HepG2 (cell line): ENCODE measurements at regions not wholly inside any gene's neighbourhood (a gene's known extent, or its start where the extent isn't known, plus 50 kb on each side); places are given as distances from the start of the nearest gene placed in this dataset.
A peak's percentile ranks its signal among the peaks of the same experiment; 100 is the strongest.

Source experiments
- ARNTL ChIP-seq: sonication (generic); formaldehyde crosslinking; IDR thresholded peaks from 2 replicates; pipeline ENCODE4 v1.4.0; 2020; ENCODE audit warnings: mild to moderate bottlenecking, missing genetic modification reagents
- BORCS8-MEF2B ChIP-seq: sonication (generic); formaldehyde crosslinking; IDR thresholded peaks from 2 replicates; pipeline ENCODE4 v1.8.0; 2022; ENCODE audit warnings: mild to moderate bottlenecking, missing genetic modification reagents
- CBX2 ChIP-seq, 2 experiments: fragments of 200-600 bp in 1 of 2; sonication (generic); formaldehyde crosslinking in 1 of 2; IDR thresholded peaks; 2 replicates each; pipeline versions ENCODE4 v1.7.0 to v1.8.1; 2018 to 2022; ENCODE audit warnings: low read depth in 2 of 2, low read length in 1 of 2, mild to moderate bottlenecking in 1 of 2, missing genetic modification reagents in 1 of 2
- ERF ChIP-seq: IDR thresholded peaks from 2 replicates; pipeline ENCODE4 v1.6.1; 2018; ENCODE audit warnings: missing biosample characterization, missing genetic modification reagents
- EZH2 ChIP-seq: conservative IDR thresholded peaks from 2 replicates; pipeline ENCODE4 v1.6.1; 2012; ENCODE audit warnings: mild to moderate bottlenecking, low read depth, low read length, moderate library complexity
- FIP1L1 ChIP-seq: fragments of 200-400 bp; formaldehyde crosslinking; IDR thresholded peaks from 2 replicates; pipeline ENCODE4 v1.6.1; 2018; ENCODE audit warnings: low read depth, mild to moderate bottlenecking, low read length, moderate library complexity, borderline replicate concordance; ENCODE audit not compliant: insufficient read depth
- GABPB1 ChIP-seq: IDR thresholded peaks from 2 replicates; pipeline ENCODE4 v1.6.1; 2016; ENCODE audit warnings: mild to moderate bottlenecking, missing genetic modification reagents, moderate library complexity, missing compliant biosample characterization
- GPN1 ChIP-seq: sonication (generic); formaldehyde crosslinking; IDR thresholded peaks from 2 replicates; pipeline ENCODE4 v1.5.1; 2020; ENCODE audit warnings: missing genetic modification reagents, borderline replicate concordance
- ISL2 ChIP-seq: sonication (generic); formaldehyde crosslinking; IDR thresholded peaks from 2 replicates; pipeline ENCODE4 v1.5.0; 2020; ENCODE audit warnings: missing genetic modification reagents
- JARID2 ChIP-seq: sonication (generic); formaldehyde crosslinking; IDR thresholded peaks from 2 replicates; pipeline ENCODE4 v1.8.1; 2023; ENCODE audit warnings: missing genetic modification reagents, inconsistent platforms; ENCODE audit not compliant: insufficient replicate concordance
- LCORL ChIP-seq, 2 experiments: fragments of 450-650 bp in 1 of 2; sonication (generic) in 1 of 2; formaldehyde crosslinking in 1 of 2; IDR thresholded peaks; 2 replicates each; pipeline versions ENCODE4 v1.5.0 to v1.6.1; 2017 to 2020; ENCODE audit warnings: antibody characterized with exemption in 1 of 2, missing genetic modification reagents in 1 of 2
- MAFK ChIP-seq, 2 experiments: IDR thresholded peaks in 1 of 2; conservative IDR thresholded peaks in 1 of 2; 2 replicates each; pipeline ENCODE4 v1.6.1; 2011; ENCODE audit warnings: improper control_type of control experiment in 2 of 2, low read length in 2 of 2
- MED1 ChIP-seq: sonication (generic); formaldehyde crosslinking; IDR thresholded peaks from 2 replicates; pipeline ENCODE4 v1.4.0; 2020; ENCODE audit warnings: missing genetic modification reagents
- MXD4 ChIP-seq: IDR thresholded peaks from 2 replicates; pipeline ENCODE4 v1.6.1; 2016; ENCODE audit warnings: mild to moderate bottlenecking, missing biosample characterization, missing genetic modification reagents
- NFKBIZ ChIP-seq: IDR thresholded peaks from 2 replicates; pipeline ENCODE4 v1.6.1; 2018; ENCODE audit warnings: missing genetic modification reagents, missing compliant biosample characterization
- SALL1 ChIP-seq: sonication (generic); formaldehyde crosslinking; IDR thresholded peaks from 2 replicates; pipeline ENCODE4 v1.8.0; 2022; ENCODE audit warnings: mild to moderate bottlenecking, missing genetic modification reagents
- SP140L ChIP-seq: sonication (generic); formaldehyde crosslinking; IDR thresholded peaks from 2 replicates; pipeline ENCODE4 v1.4.0; 2020; ENCODE audit warnings: missing genetic modification reagents, borderline replicate concordance
- STAT5B ChIP-seq: sonication (generic); formaldehyde crosslinking; IDR thresholded peaks from 2 replicates; pipeline ENCODE4 v1.4.0; 2020; ENCODE audit warnings: missing genetic modification reagents
- TBX3 ChIP-seq: fragments of 450-650 bp; IDR thresholded peaks from 2 replicates; pipeline ENCODE4 v1.6.1; 2017; ENCODE audit warnings: antibody characterized with exemption, mild to moderate bottlenecking, inconsistent platforms, borderline replicate concordance
- TOE1 ChIP-seq: sonication (generic); formaldehyde crosslinking; IDR thresholded peaks from 2 replicates; pipeline ENCODE4 v1.4.0; 2020; ENCODE audit warnings: mild to moderate bottlenecking, missing genetic modification reagents
- ZMAT3 ChIP-seq: sonication (generic); formaldehyde crosslinking; conservative IDR thresholded peaks from 2 replicates; pipeline ENCODE4 v1.7.0; 2021; ENCODE audit warnings: missing genetic modification reagents
- ZNF34 ChIP-seq: sonication (generic); formaldehyde crosslinking; IDR thresholded peaks from 2 replicates; pipeline ENCODE4 v1.4.0; 2020; ENCODE audit warnings: mild to moderate bottlenecking, missing genetic modification reagents, borderline replicate concordance
- ZNF605 ChIP-seq: sonication (generic); formaldehyde crosslinking; IDR thresholded peaks from 2 replicates; pipeline ENCODE4 v1.8.0; 2022; ENCODE audit warnings: mild to moderate bottlenecking, missing genetic modification reagents
- ZNF83 ChIP-seq: sonication (generic); formaldehyde crosslinking; IDR thresholded peaks from 2 replicates; pipeline ENCODE4 v1.4.0; 2020; ENCODE audit warnings: missing genetic modification reagents, mild to moderate bottlenecking, borderline replicate concordance
- TF ChIP-seq, protein P1 (sequence below): IDR thresholded peaks from 2 replicates; pipeline ENCODE4 v1.4.0; 2020; ENCODE audit warnings: mild to moderate bottlenecking, missing genetic modification reagents
- TF ChIP-seq, protein P2 (sequence below): sonication (generic); formaldehyde crosslinking; IDR thresholded peaks from 2 replicates; pipeline ENCODE4 v1.4.0; 2020; ENCODE audit warnings: missing genetic modification reagents, low read depth, mild to moderate bottlenecking, borderline replicate concordance

DNA sequence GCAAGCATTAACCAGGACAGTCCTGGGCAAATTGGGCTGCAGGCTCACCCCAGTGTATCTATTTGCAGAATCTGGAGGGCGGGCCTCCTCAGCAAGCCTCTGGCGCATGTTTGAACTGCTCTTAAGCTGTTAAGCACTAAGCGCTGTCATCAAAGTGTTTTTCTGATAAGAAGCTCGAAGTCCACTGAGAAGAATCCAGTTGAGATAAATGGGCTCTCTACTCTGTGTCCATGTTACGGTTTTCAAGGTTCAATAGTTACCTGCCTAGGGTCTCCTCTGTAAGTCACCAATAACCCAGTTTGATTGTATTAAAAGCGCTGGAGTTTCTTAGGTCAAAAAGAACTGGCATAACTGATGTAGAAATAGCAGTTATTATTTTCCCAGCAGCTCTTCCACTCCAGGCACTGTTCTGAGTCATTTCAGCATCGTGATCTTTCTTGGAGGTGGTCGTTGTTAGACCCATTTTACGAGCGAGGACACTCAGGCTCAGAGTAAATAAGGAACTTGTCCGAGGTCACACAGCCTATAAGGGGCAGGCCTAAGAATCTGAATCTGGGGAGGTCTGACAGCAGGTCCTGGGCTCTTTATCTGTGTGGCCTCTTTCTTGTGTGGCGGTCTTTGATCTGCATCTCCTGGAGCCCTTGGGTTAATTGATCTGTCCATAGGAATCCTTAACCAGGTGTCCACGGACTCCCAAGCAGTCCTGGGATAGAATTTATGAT is 207.4 kb upstream of the ZNF217 start (continued):
- TF ChIP-seq, protein P1, sequence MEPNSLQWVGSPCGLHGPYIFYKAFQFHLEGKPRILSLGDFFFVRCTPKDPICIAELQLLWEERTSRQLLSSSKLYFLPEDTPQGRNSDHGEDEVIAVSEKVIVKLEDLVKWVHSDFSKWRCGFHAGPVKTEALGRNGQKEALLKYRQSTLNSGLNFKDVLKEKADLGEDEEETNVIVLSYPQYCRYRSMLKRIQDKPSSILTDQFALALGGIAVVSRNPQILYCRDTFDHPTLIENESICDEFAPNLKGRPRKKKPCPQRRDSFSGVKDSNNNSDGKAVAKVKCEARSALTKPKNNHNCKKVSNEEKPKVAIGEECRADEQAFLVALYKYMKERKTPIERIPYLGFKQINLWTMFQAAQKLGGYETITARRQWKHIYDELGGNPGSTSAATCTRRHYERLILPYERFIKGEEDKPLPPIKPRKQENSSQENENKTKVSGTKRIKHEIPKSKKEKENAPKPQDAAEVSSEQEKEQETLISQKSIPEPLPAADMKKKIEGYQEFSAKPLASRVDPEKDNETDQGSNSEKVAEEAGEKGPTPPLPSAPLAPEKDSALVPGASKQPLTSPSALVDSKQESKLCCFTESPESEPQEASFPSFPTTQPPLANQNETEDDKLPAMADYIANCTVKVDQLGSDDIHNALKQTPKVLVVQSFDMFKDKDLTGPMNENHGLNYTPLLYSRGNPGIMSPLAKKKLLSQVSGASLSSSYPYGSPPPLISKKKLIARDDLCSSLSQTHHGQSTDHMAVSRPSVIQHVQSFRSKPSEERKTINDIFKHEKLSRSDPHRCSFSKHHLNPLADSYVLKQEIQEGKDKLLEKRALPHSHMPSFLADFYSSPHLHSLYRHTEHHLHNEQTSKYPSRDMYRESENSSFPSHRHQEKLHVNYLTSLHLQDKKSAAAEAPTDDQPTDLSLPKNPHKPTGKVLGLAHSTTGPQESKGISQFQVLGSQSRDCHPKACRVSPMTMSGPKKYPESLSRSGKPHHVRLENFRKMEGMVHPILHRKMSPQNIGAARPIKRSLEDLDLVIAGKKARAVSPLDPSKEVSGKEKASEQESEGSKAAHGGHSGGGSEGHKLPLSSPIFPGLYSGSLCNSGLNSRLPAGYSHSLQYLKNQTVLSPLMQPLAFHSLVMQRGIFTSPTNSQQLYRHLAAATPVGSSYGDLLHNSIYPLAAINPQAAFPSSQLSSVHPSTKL = peak; percentile 99
- TF ChIP-seq MAFK (conservative IDR thresholded peaks at IDR 0.05 in 1 of 2, IDR thresholded peaks at IDR 0.05 in 1 of 2; ENCODE audit: low read length in 2 of 2) (0 out of 4 replicates have a peak, but pooled peaks of 1 of the 2 experiments have one; percentile 11), ARNTL (CRISPR knock-in tag) (peak; percentile 90), NFKBIZ (CRISPR knock-in tag) (peak; percentile 95), ZMAT3 (CRISPR knock-in tag) (peak; percentile 85), FIP1L1 (no peak), LCORL (IDR thresholded peaks at IDR 0.05) (peak; percentile 89), LCORL (CRISPR knock-in tag; IDR thresholded peaks at IDR 0.05) (peak; percentile 100), TBX3 (peak; percentile 82; the same call in 1 of the 2 replicates), MXD4 (CRISPR knock-in tag) (peak; percentile 65; the same call in 1 of the 2 replicates), ISL2 (CRISPR knock-in tag) (peak; percentile 100), BORCS8-MEF2B (CRISPR knock-in tag) (peak; percentile 85), SALL1 (CRISPR knock-in tag) (peak; percentile 99), JARID2 (CRISPR knock-in tag) (peak; percentile 43), GABPB1 (peak; percentile 26; the same call in 1 of the 2 replicates), TOE1 (CRISPR knock-in tag) (no peak), MED1 (CRISPR knock-in tag) (peak; percentile 98), ZNF605 (CRISPR knock-in tag) (peak; percentile 41; the same call in 1 of the 2 replicates), STAT5B (peak; percentile 83; the same call in 1 of the 2 replicates), CBX2 (IDR thresholded peaks at IDR 0.05; ENCODE audit: low read depth, low read length) (no peak), CBX2 (CRISPR knock-in tag; IDR thresholded peaks at IDR 0.05; ENCODE audit: low read depth) (no peak), ZNF34 (CRISPR knock-in tag) (peak; percentile 57), GPN1 (no peak), EZH2 (no peak), ZNF83 (CRISPR knock-in tag) (no peak), SP140L (CRISPR knock-in tag) (0 out of 2 replicates have a peak, but pooled peaks have one; percentile 37), ERF (CRISPR knock-in tag) (peak; percentile 86)
- TF ChIP-seq, protein P2, sequence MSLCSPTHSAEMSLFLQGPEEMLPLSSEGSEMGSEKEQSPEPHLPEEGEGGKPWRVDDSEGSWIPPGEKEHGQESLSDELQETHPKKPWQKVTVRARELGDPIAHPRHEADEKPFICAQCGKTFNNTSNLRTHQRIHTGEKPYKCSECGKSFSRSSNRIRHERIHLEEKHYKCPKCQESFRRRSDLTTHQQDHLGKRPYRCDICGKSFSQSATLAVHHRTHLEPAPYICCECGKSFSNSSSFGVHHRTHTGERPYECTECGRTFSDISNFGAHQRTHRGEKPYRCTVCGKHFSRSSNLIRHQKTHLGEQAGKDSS (CRISPR knock-in tag) = peak; percentile 94; the same call in 1 of the 2 replicates
